ENCODE measurements at regions not wholly inside any gene's neighbourhood (a gene's known extent, or its start where the extent isn't known, plus 50 kb on each side); places are given as distances from the start of the nearest gene placed in this dataset.

GRCh38 chr9:85185486-85186217 is 516.1 kb downstream of the NTRK2 start:
- no peak for DNase-seq (ENCODE audit: low read depth)
- TF ChIP-seq CTCF (IDR thresholded peaks at IDR 0.05; ENCODE audit: control insufficient read depth, insufficient read depth, low read depth, low read length, missing control alignments): no peak
- no peak overlapping the region for H3K4me3 ChIP-seq (ENCODE audit: control insufficient read depth, low read depth, low read length)

GRCh38 chr9:85182383-85182782 is 512.9 kb downstream of the NTRK2 start:
- TF ChIP-seq CTCF (IDR thresholded peaks at IDR 0.05; ENCODE audit: control insufficient read depth, insufficient read depth, low read depth, low read length, missing control alignments): no peak
- no peak for DNase-seq (ENCODE audit: low read depth)
- H3K4me3 ChIP-seq (ENCODE audit: control insufficient read depth, low read depth, low read length): no peak overlapping the region

GRCh38 chr9:85178474-85178873 is 508.9 kb downstream of the NTRK2 start:
- TF ChIP-seq CTCF (IDR thresholded peaks at IDR 0.05; ENCODE audit: control insufficient read depth, insufficient read depth, low read depth, low read length, missing control alignments): no peak
- H3K4me3 ChIP-seq (ENCODE audit: control insufficient read depth, low read depth, low read length): no peak overlapping the region
- DNase-seq (ENCODE audit: low read depth): no peak

GRCh38 chr9:85173967-85174366 is 504.4 kb downstream of the NTRK2 start:
- no peak overlapping the region for H3K4me3 ChIP-seq (ENCODE audit: control insufficient read depth, low read depth, low read length)
- TF ChIP-seq CTCF (IDR thresholded peaks at IDR 0.05; ENCODE audit: control insufficient read depth, insufficient read depth, low read depth, low read length, missing control alignments): no peak
- no peak for DNase-seq (ENCODE audit: low read depth)

GRCh38 chr9:85172001-85172978 is 502.8 kb downstream of the NTRK2 start:
- no peak overlapping the region for H3K4me3 ChIP-seq (ENCODE audit: control insufficient read depth, low read depth, low read length)
- no peak for DNase-seq (ENCODE audit: low read depth)
- TF ChIP-seq CTCF (IDR thresholded peaks at IDR 0.05; ENCODE audit: control insufficient read depth, insufficient read depth, low read depth, low read length, missing control alignments): no peak

GRCh38 chr9:85171163-85171562 is 501.6 kb downstream of the NTRK2 start:
- TF ChIP-seq CTCF (IDR thresholded peaks at IDR 0.05; ENCODE audit: control insufficient read depth, insufficient read depth, low read depth, low read length, missing control alignments): no peak
- DNase-seq (ENCODE audit: low read depth): no peak
- H3K4me3 ChIP-seq (ENCODE audit: control insufficient read depth, low read depth, low read length): no peak overlapping the region

All from AG09309 (cell line).